SHP77 treated with DMSO at 0.1 percent for 48 hours (cell line): ENCODE measurements at regions not wholly inside any gene's neighbourhood (a gene's known extent, or its start where the extent isn't known, plus 50 kb on each side); places are given as distances from the start of the nearest gene placed in this dataset.
"Not testable (repeated sequence)": the region's sequence is repeated elsewhere in the genome, so short reads cannot be mapped to it uniquely, and the experiment has no call there.

Source experiments
- DNase-seq: peaks from one replicate; lab custom pipeline; 2025; lab: John Stamatoyannopoulos, UW

DNA sequence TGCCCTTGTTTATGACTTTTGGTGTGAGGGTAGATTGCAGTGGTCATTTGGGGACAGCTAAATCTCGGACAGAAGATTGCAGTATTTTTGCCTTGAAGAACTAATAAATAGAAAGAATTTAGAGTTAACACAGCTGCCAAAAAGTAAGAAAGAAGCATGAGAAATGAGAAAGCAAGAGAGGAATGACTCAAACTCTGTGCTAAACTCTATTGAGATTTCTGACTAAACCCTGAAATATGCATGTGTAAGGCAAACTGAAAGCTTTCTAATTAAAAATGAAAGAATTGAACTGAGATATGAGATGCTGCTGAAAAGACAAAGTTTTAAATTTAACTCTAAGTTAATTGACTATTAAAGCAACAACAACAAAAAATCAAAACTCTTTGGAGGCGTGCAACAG is 791.3 kb downstream of the RAB28 start:
- DNase-seq: no peak

DNA sequence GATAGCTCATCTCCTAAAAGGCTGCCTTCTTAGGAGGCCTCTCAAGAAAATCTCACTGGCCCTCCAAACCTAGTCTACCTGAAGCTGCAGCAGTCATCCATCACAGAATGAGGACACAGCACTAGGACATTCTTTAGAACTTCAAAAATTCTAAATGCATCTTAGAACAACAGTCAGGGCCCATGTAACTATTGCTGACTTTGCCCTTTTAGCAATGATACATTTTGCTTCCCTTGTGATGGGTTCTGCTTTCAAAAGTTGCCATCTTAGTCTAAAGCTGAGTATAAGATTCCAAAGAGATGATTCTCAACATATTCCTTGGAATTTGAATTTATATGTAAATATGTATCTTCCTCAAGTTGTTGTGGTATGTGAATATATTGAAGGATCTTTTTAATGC is 793.0 kb downstream of the RAB28 start:
- no peak for DNase-seq

DNA sequence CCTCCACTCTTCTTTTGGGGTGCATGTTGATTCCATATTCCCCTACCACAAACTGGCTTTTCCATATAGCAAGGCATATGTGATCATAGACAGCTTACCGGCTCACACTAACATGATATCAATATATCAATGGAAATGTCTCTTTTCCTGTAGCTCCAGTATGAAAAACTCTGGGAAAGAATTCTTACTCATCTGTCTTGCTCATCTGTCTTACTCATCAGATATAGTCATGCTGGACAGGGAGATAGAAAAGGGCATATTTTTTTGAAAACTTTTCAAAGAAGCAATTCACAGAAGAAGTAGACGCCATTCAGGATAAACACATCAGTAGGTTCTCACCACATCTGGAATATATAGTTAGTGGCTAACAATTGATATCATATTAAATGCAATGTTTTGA is 794.7 kb downstream of the RAB28 start:
- no peak for DNase-seq

DNA sequence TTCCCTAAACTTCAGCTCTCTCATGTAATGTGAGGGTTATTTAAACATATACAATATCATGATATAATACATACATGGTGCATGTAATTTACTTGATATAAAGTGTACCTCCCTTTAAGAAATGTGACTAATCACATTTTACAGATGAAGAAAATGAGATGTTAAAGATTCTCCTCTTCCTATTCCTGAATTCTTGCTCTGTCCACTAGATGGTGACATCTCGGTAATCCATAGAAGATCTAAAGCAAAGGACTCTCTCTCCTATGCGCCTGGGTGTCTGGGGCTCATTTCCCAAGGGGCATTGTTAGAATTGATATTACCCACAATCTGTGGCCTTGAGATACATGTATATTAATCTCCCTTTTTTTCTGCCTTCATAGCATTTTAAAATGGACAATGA is 804.9 kb downstream of the RAB28 start:
- no peak for DNase-seq

- DNase-seq: no peak
Measured at GRCh38 chr4:12674184-12674583, 810.0 kb downstream of the RAB28 start.

GRCh38 chr4:12672303-12672702 is 811.8 kb downstream of the RAB28 start:
- no peak for DNase-seq

DNA sequence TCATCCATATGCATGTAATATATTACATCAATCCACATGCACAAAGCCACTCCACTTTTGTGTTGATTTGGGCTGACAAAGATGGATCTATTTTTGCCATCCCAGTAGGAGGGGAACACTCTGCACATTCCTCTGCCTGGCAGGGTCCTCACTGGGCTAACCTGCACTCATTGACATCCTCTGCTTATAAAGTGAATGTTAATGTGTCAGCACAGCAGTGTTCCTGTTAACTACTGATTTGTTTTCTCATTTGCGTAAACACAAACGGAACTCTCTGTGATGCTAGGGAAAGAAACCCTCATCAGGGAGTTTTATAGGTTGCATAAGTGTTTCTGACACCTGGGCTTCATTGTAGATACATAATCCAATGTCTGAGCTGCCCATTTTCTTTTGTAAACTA is 826.0 kb downstream of the RAB28 start:
- no peak for DNase-seq

- no peak for DNase-seq
Measured at GRCh38 chr4:12651876-12652275, 832.3 kb downstream of the RAB28 start.

- DNase-seq: no peak
Measured at GRCh38 chr4:12645732-12646131, 838.4 kb downstream of the RAB28 start.

DNA sequence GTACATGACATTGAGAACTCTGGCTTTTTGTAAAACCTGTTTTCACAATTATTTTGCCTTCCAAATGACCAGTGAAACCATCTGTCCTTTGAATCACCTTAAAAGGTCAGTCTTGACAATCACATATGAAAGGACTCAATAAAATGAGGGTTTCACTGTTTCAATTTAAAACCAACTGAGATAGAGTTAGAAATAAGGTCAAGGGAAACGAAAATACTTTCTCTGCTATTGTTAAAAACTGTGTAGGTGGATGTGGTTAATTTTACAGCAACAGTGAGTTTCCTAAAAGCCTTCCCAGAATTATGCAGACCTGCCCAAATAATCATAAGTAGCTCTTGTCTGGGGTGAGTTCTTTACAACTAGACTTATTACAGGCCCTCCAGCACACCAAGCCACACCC is 839.9 kb downstream of the RAB28 start:
- no peak for DNase-seq

GRCh38 chr4:12636191-12636590 is 847.9 kb downstream of the RAB28 start:
- DNase-seq: no peak

DNA sequence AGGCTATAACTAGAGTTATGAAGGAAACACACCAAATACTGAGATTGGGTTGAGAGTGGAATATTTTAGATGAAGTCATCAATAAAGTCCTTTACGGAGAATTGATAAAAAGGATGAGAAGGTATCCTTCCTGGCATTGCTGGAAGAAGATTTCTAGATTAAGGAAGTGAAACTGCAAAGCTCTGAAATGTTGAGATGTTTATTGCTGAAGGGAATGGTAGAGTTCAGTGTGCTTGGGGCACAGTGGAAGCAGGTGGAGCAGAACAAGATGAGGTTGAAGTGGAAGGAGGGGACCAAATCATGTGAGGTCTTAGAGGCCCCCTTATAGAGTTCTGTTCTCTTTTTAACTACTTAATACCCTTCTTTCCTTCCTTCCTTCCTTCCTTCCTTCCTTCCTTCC is 848.5 kb downstream of the RAB28 start:
- DNase-seq: no peak

DNA sequence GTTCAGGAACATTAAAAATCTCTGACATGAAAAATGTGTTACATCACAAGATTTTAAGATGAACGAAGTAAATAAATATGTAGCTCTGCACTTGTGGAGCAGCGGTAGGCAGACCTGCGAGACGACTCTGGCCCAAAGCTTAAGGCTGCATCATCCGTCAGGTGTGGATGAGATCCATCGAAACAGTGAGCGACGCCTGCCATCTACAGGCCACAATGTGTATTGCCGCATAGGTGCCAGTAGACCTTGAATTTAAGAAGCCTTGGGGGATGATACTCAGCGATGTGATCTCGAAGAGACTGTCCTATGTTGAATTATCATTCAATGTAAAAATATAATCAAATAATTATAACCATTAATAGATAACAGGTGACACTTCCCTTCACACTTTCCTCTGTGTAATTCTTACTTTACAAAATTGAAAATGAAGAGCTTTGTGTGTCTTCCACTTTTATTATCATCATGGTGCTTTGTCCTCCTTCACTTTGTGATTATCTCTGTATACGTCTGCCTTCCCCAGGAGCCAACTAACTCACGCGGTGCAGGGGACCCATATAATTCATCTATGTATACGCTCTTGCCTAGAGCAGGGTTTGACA is 851.0 kb downstream of the RAB28 start:
- peak; percentile 37 for DNase-seq

DNA sequence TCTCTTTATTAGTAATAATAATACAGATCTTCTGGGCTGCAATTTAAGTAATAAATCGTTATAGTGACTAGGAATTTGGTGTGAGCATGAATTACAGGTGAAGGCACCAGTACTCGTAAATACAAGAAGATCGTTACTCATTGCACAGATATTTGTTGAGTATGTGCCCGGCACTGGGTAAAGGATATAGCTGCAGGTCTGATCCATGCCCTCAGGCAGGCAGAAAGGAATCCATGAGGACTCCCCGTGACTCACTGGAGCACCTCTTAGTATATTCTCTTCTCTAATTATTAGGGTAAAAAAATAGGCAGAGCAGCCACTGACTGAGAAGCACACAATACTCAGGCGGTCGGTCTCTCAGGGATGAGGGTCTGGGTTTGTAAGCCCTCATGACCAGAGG is 868.3 kb downstream of the RAB28 start:
- DNase-seq: no peak

GRCh38 chr4:12612876-12613275 is 871.3 kb downstream of the RAB28 start:
- no peak for DNase-seq

DNA sequence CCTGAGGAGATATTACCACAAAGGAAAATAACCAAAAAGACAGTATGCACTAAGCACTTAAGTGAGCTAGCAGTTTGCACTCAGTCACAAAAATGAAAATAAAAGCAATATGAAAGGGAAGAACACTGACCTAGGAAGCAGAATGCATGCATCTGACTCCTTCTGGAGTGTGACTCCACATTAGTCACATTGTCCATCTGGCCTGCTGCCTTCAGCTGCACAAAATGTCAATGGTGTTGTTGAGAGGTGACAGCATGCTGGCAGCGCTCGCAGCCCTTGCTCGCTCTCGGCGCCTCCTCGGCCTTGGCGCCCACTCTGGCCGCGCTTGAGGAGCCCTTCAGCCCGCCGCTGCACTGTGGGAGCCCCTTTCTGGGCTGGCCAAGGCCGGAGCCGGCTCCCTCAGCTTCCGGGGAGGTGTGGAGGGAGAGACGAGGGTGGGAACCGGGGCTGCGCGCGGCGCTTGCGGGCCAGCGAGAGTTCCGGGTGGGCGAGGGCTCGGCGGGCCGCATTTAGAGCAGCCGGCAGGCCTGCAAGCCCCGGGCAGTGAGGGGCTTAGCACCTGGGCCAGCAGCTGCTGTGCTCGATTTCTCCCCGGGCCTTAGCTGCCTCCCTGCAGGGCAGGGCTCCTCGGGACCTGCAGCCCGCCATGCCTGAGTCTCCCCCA is 874.8 kb downstream of the RAB28 start:
- not testable (repeated sequence) for DNase-seq

- no peak for DNase-seq
Measured at GRCh38 chr4:12595986-12596385, 888.2 kb downstream of the RAB28 start.

- no peak for DNase-seq
Measured at GRCh38 chr4:12595489-12595888, 888.7 kb downstream of the RAB28 start.

GRCh38 chr4:12588582-12588981 is 895.6 kb downstream of the RAB28 start:
- DNase-seq: no peak

GRCh38 chr4:12586242-12587006 is 897.7 kb downstream of the RAB28 start:
- DNase-seq: no peak

DNA sequence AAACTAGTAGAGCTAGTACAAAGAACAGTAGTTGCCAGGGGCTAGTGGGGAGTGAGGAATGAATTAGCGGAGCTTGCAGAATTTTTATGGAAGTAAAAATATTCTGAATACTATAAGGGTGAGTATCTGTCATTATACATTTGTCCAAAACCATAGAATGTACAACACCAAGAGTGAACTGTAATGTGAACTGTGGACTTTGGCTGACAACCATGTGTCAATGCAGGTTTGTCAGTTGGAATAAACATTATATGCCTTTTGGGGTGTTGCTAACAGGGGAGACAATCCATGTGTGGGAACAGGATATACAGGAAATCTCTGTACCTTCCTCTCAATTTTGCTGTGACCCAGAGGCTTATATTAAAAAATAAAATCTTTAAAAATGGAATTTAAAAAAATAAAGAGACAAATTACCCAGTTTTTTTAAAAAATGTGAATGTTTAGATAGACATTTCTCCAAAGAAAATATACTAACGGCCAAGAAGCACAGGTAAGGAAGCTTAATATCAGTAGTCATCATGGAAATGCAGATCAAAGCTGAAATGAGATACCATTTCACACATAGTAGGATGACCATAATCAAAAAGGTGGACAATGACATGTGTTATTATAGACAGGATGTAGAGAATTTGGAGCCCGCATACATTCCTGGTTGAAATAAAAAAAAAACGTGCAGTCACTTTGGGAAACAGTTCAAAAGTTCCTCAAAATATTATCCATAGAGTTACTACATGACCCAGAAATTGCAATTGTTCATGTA is 899.8 kb downstream of the RAB28 start:
- DNase-seq: no peak

DNA sequence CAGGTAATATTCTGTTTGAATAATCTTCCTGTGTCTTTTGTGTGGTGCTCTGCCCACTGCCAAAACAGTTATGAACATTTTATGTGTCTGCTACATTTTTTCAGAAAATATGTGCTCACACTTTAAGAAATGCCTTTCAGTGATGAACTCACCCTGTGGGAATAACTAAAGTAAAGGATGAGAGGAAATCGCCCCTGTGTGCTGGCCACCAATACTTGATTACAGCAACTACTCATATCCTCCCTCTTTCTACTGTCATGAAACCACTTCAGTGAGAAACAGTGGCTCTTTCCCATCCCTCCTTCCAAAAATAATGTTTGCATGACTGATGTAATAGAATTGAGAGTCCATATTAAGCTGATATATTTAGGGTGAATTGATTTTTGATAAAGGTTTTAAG is 900.9 kb downstream of the RAB28 start:
- no peak for DNase-seq

DNA sequence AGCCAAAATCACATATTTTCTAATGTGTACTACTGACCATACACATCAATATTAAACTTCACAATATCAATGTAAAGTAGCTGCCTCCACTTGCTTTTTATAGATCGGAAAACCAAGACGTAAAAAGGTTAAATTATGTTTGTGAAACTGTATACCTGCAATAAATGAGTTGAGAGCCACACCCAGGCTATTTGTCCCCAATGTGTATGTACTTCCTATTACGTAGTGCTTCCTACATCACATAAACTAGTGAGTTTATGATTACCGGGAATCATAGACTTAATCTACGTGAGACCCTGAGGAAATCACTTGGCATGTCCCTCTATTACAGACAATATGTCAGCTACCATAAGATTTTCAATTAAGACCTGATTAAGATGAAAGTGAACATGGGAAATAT is 903.4 kb downstream of the RAB28 start:
- DNase-seq: no peak
